Lung (tissue), 11 donors: ENCODE measurements at regions not wholly inside any gene's neighbourhood (a gene's known extent, or its start where the extent isn't known, plus 50 kb on each side); places are given as distances from the start of the nearest gene placed in this dataset.

Experiments
- ATAC-seq: fragments of 200-7000 bp; cut with Tn5 transposase; one replicate; pipeline ENCODE4 v1.9.1; 2020; ENCODE audit warnings: moderate number of reproducible peaks; ENCODE audit not compliant: insufficient read depth, low FRiP score
- DNase-seq, 3 donors: peaks; one replicate each; pipeline ENCODE4 v3.0.0-alpha.2; 2013 to 2017
- H3K27ac ChIP-seq, 2 donors: one replicate each; pipeline ENCODE4 v1.5.1; 2013; ENCODE audit warnings: mild to moderate bottlenecking in 2 of 2, moderate library complexity in 2 of 2, control low read depth in 1 of 2, inconsistent platforms in 1 of 2, low read depth in 1 of 2, low read length in 1 of 2
- H3K27me3 ChIP-seq, 3 donors: one replicate each; pipeline ENCODE4 v1.5.1; 2013; ENCODE audit warnings: low read length in 2 of 3; ENCODE audit not compliant: control insufficient read depth in 3 of 3, insufficient read depth in 3 of 3
- H3K36me3 ChIP-seq, 4 donors: one replicate each; pipeline ENCODE4 v1.5.1; 2013; ENCODE audit warnings: low read length in 4 of 4, mild to moderate bottlenecking in 1 of 4, moderate library complexity in 1 of 4; ENCODE audit not compliant: control insufficient read depth in 4 of 4, insufficient read depth in 4 of 4
- H3K4me1 ChIP-seq, 5 donors: one replicate each; pipeline ENCODE4 v1.5.1; 2013; ENCODE audit warnings: low read length in 5 of 5, mild to moderate bottlenecking in 2 of 5, moderate library complexity in 1 of 5; ENCODE audit not compliant: control insufficient read depth in 5 of 5, insufficient read depth in 5 of 5
- H3K4me3 ChIP-seq: one replicate; pipeline ENCODE4 v1.5.1; 2013; ENCODE audit warnings: mild to moderate bottlenecking, control low read depth, moderate library complexity
- H3K9ac ChIP-seq, 2 donors: one replicate each; pipeline ENCODE4 v1.5.1; 2013; ENCODE audit warnings: low read length in 2 of 2, control low read depth in 1 of 2; ENCODE audit not compliant: insufficient read depth in 1 of 2
- H3K9me3 ChIP-seq, 4 donors: one replicate each; pipeline ENCODE4 v1.5.1; 2013; ENCODE audit warnings: low read length in 3 of 4, mild to moderate bottlenecking in 1 of 4, moderate library complexity in 1 of 4; ENCODE audit not compliant: control insufficient read depth in 4 of 4, insufficient read depth in 3 of 4
- WGBS, 2 donors: extraction: QIAGEN DNeasy Blood & Tissue Kit; methylation state at CpG; one replicate each; pipeline ENCODE4 v1.1.7; 2013; 5-methylcytosine and 5-hydroxymethylcytosine counted together
- TF ChIP-seq, protein P1 (sequence below): IDR thresholded peaks from 2 replicates; pipeline ENCODE4 v1.5.1; 2012; ENCODE audit warnings: mild to moderate bottlenecking; ENCODE audit errors: control extremely low read depth, extremely low read depth
- donor health status: control.
- donor health status: control.
- donor health status: Bipolar disorder and iron deficiency.
- donor health status: healthy.
- donor health status: DM: yes; HTN: yes; CAD: no.

DNA sequence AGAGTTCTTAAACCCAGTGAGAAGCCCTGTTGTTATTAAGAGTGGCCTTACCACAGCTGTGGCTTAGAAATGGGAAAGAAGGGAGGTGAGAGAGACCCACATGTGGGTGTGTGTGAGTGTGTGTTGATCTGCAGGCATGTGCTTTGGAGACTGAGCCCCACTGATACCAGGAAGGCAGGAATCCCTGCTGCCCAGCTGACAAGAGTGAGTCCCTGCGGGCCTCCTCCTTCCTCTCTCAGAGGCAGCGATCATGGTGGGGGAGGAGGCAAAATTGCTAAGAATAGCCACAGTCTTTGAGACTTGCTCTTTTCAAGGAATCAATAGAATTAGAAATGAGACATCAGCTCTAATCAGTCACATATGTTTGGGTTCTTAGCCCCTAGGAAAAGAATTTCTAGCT is 87.0 kb upstream of the WARS2 start:
- Histone ChIP-seq H3K27ac (no peak overlapping the region), H3K27me3 (no peaks in the 10 kb centered on the region), H3K4me3 (no peak overlapping the region), H3K36me3 (no peaks in the 10 kb centered on the region), H3K9me3 (no peaks in the 10 kb centered on the region), H3K4me1 (peaks cover 0 to 20% (median 0%) of the 10 kb centered on the region in 5 donors), H3K9ac (no peak overlapping the region)
- TF ChIP-seq, protein P1, sequence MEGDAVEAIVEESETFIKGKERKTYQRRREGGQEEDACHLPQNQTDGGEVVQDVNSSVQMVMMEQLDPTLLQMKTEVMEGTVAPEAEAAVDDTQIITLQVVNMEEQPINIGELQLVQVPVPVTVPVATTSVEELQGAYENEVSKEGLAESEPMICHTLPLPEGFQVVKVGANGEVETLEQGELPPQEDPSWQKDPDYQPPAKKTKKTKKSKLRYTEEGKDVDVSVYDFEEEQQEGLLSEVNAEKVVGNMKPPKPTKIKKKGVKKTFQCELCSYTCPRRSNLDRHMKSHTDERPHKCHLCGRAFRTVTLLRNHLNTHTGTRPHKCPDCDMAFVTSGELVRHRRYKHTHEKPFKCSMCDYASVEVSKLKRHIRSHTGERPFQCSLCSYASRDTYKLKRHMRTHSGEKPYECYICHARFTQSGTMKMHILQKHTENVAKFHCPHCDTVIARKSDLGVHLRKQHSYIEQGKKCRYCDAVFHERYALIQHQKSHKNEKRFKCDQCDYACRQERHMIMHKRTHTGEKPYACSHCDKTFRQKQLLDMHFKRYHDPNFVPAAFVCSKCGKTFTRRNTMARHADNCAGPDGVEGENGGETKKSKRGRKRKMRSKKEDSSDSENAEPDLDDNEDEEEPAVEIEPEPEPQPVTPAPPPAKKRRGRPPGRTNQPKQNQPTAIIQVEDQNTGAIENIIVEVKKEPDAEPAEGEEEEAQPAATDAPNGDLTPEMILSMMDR = no peak
- DNase-seq (no peak), ATAC-seq (no peak)
- WGBS, 2 donors = 55 to 75% methylated on average over 2 of the region's 2 CpGs

- DNase-seq = no peak
Observed at GRCh38 chr1:119228335-119229080, 88.1 kb upstream of the WARS2 start.

DNA sequence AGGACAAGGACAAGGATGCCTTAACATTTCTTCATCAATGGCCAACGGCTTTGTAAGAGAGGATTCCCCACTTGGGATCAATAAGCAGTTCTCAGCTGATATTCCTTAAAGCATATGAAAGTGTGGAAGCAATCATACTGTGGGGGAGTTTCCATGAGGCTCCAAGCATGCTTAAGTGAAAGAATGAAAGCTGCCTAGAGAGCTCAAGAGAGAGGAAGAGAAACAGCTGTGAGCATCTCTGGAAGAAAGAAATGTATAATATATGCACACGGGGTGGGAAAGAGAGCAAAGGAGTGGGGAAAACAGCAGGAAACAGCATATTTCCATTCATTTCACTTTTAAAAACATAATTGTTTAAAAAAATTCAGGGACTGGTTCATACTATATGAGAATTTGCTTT is 94.7 kb upstream of the WARS2 start:
- no peaks in the 10 kb centered on the region for H3K4me1 ChIP-seq

More at GRCh38 chr1:119228335-119229080, 88.1 kb upstream of the WARS2 start:
- Histone ChIP-seq H3K27me3 (no peaks in the 10 kb centered on the region), H3K36me3 (no peaks in the 10 kb centered on the region), H3K4me1 (peaks cover 0 to 20% (median 0%) of the 10 kb centered on the region in 5 donors), H3K9ac (no peak overlapping the region), H3K9me3 (no peaks in the 10 kb centered on the region), H3K4me3 (no peak overlapping the region), H3K27ac (no peak overlapping the region)
- ATAC-seq = no peak
- TF ChIP-seq, protein P1 = no peak
- WGBS, 2 donors = 80 to 82% methylated on average over 4 of the region's 4 CpGs

More for the DNA sequence above, 94.7 kb upstream of the WARS2 start:
- Histone ChIP-seq H3K27ac (no peak overlapping the region), H3K36me3 (peaks cover 0 to 1% (median 0%) of the 10 kb centered on the region in 4 donors), H3K27me3 (no peaks in the 10 kb centered on the region), H3K9ac (no peak overlapping the region), H3K4me3 (no peak overlapping the region), H3K9me3 (peaks cover 0 to 4% (median 0%) of the 10 kb centered on the region in 4 donors)
- TF ChIP-seq, protein P1 = no peak
- WGBS, 2 donors = 84 to 90% methylated on average over 2 of the region's 2 CpGs
- DNase-seq (no peak), ATAC-seq (no peak)
